ENCODE measurements at regions not wholly inside any gene's neighbourhood (a gene's known extent, or its start where the extent isn't known, plus 50 kb on each side); places are given as distances from the start of the nearest gene placed in this dataset.
A peak's percentile ranks its signal among the peaks of the same experiment; 100 is the strongest.

GRCh38 chr18:43592269-43592668 lies 315.0 kb upstream of the SYT4 start:
- CTCF ChIA-PET = interaction anchor here (0.5 to 1.1 kb wide), 3 partner anchors 21 to 896 kb away, joined by 3 to 4 read pairs (median 3); no protein-coding TSS in a partner anchor

GRCh38 chr18:43596105-43596712 lies 318.9 kb upstream of the SYT4 start:
- no peaks in the 10 kb centered on the region for H3K9me3 ChIP-seq (ENCODE audit: low read depth, low read length, poor library complexity, severe bottlenecking)
- H3K4me3 ChIP-seq (ENCODE audit: low read depth, low read length, poor library complexity, severe bottlenecking) = no peak overlapping the region
- ChIA-PET POLR2A (ENCODE audit: low non-redundant PET) (no interaction called here), CTCF (interaction anchor here (1.8 kb wide), 1 partner anchor 25 kb away, joined by 4 read pairs; no protein-coding TSS in a partner anchor)
- no TSS peak for BruUV-seq (replicated peaks)
- no peaks in the 10 kb centered on the region for H3K36me3 ChIP-seq (ENCODE audit: insufficient read depth, low read length, poor library complexity, severe bottlenecking)
- peaks cover 36% of the 10 kb centered on the region for H3K4me1 ChIP-seq (ENCODE audit: insufficient read depth, low read length, poor library complexity, severe bottlenecking)
- peak; percentile 70 for DNase-seq (ENCODE audit: low spot score)
- peak overlapping the region; percentile 82 for H3K27ac ChIP-seq (ENCODE audit: low read depth, low read length, poor library complexity, severe bottlenecking)
- H3K27me3 ChIP-seq (replicated peaks; ENCODE audit: insufficient read depth, low read depth, low read length, poor library complexity) = no peaks in the 10 kb centered on the region
- intact Hi-C loops (cut with micrococcal nuclease; ENCODE audit: unreplicated experiment) = loop anchor here (10.0 kb wide), 1 partner anchor 1481 kb away; no protein-coding TSS in a partner anchor
- TF ChIP-seq EZH2 (IDR thresholded peaks at IDR 0.05; ENCODE audit: borderline replicate concordance, low read depth, low read length, poor library complexity, severe bottlenecking) (no peak), CTCF (conservative IDR thresholded peaks at IDR 0.05; ENCODE audit: low read depth, low read length) (peak; percentile 65)

More at GRCh38 chr18:43592269-43592668, 315.0 kb upstream of the SYT4 start:
- Histone ChIP-seq H3K9me3 (ENCODE audit: low read depth, low read length, poor library complexity, severe bottlenecking) (no peaks in the 10 kb centered on the region), H3K4me1 (ENCODE audit: insufficient read depth, low read length, poor library complexity, severe bottlenecking) (peaks cover 16% of the 10 kb centered on the region), H3K36me3 (ENCODE audit: insufficient read depth, low read length, poor library complexity, severe bottlenecking) (no peaks in the 10 kb centered on the region), H3K27me3 (replicated peaks; ENCODE audit: insufficient read depth, low read depth, low read length, poor library complexity) (no peaks in the 10 kb centered on the region), H3K4me3 (ENCODE audit: low read depth, low read length, poor library complexity, severe bottlenecking) (peak overlapping the region; percentile 36), H3K27ac (ENCODE audit: low read depth, low read length, poor library complexity, severe bottlenecking) (peak overlapping the region; percentile 82)
- DNase-seq (ENCODE audit: low spot score) = no peak
- intact Hi-C loops (cut with micrococcal nuclease; ENCODE audit: unreplicated experiment) = loop anchor here (10.0 kb wide), 1 partner anchor 1477 kb away; no protein-coding TSS in a partner anchor
- BruUV-seq (replicated peaks) = no TSS peak
- POLR2A ChIA-PET (ENCODE audit: low non-redundant PET) = no interaction called here
- TF ChIP-seq CTCF (conservative IDR thresholded peaks at IDR 0.05; ENCODE audit: low read depth, low read length) = no peak
- no peak for TF ChIP-seq EZH2 (IDR thresholded peaks at IDR 0.05; ENCODE audit: borderline replicate concordance, low read depth, low read length, poor library complexity, severe bottlenecking)

DNA sequence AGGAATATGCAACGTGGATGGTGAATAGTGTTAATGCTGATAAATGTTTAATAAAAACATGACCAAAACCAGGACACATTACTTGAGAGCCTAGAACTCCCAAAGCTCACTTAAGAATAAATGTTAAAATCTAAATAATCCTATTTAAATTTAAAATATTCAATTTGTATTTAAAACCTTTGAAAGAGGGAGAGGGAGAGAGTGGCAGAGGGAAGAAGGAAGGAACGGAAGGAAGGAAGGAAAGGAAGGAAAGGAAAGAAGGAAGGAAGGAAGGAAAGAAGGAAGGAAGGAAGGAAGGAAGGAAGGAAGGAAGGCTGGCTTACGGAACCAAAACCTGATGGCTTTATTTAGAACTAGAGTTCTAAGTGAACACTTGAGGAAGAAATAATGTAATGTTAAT lies 324.1 kb upstream of the SYT4 start:
- ChIA-PET POLR2A (ENCODE audit: low non-redundant PET) (no interaction called here), CTCF (interaction anchor here (0.6 kb wide), 1 partner anchor 1662 kb away, joined by 4 read pairs; no protein-coding TSS in a partner anchor)
- BruUV-seq (replicated peaks) = no TSS peak
- peaks cover 15% of the 10 kb centered on the region for H3K36me3 ChIP-seq (ENCODE audit: insufficient read depth, low read length, poor library complexity, severe bottlenecking)
- peak; percentile 83 for DNase-seq (ENCODE audit: low spot score)
- H3K27ac ChIP-seq (ENCODE audit: low read depth, low read length, poor library complexity, severe bottlenecking) = peak overlapping the region; percentile 98
- no peak for TF ChIP-seq EZH2 (IDR thresholded peaks at IDR 0.05; ENCODE audit: borderline replicate concordance, low read depth, low read length, poor library complexity, severe bottlenecking)
- no peak for TF ChIP-seq CTCF (conservative IDR thresholded peaks at IDR 0.05; ENCODE audit: low read depth, low read length)
- intact Hi-C loops (cut with micrococcal nuclease; ENCODE audit: unreplicated experiment) = loop anchor here (1.0 to 2.0 kb wide), 3 partner anchors 281 to 1665 kb away; no protein-coding TSS in a partner anchor
- H3K27me3 ChIP-seq (replicated peaks; ENCODE audit: insufficient read depth, low read depth, low read length, poor library complexity) = no peaks in the 10 kb centered on the region
- peaks cover 30% of the 10 kb centered on the region for H3K9me3 ChIP-seq (ENCODE audit: low read depth, low read length, poor library complexity, severe bottlenecking)
- H3K4me3 ChIP-seq (ENCODE audit: low read depth, low read length, poor library complexity, severe bottlenecking) = no peak overlapping the region
- peaks cover 40% of the 10 kb centered on the region for H3K4me1 ChIP-seq (ENCODE audit: insufficient read depth, low read length, poor library complexity, severe bottlenecking)

Data from A673 (cell line).